ENCODE measurements at regions not wholly inside any gene's neighbourhood (a gene's known extent, or its start where the extent isn't known, plus 50 kb on each side); places are given as distances from the start of the nearest gene placed in this dataset.
"Not testable (repeated sequence)": the region's sequence is repeated elsewhere in the genome, so short reads cannot be mapped to it uniquely, and the experiment has no call there.

- Histone ChIP-seq H3K27me3 (replicated peaks; ENCODE audit: insufficient read depth) (no peaks in the 10 kb centered on the region), H3K36me3 (no peaks in the 10 kb centered on the region), H3K4me3 (no peak overlapping the region), H3K4me1 (ENCODE audit: control insufficient read depth in 1 of 2, low read depth in 2 of 2) (no peaks in the 10 kb centered on the region), H3K27ac (no peak overlapping the region), H3K9me3 (no peaks in the 10 kb centered on the region)
- no peak for DNase-seq (ENCODE audit: low spot score)
- TF ChIP-seq CTCF (IDR thresholded peaks at IDR 0.05) = no peak
- no peak for ATAC-seq (ENCODE audit: insufficient number of reproducible peaks, low FRiP score, low read depth)
Observed at GRCh38 chr3:6315906-6316305, 545.0 kb upstream of the GRM7 start.

GRCh38 chr3:6321999-6322398 is 538.9 kb upstream of the GRM7 start:
- Histone ChIP-seq H3K27ac (no peak overlapping the region), H3K36me3 (no peaks in the 10 kb centered on the region), H3K4me3 (no peak overlapping the region), H3K9me3 (no peaks in the 10 kb centered on the region), H3K27me3 (replicated peaks; ENCODE audit: insufficient read depth) (no peaks in the 10 kb centered on the region), H3K4me1 (ENCODE audit: control insufficient read depth in 1 of 2, low read depth in 2 of 2) (no peaks in the 10 kb centered on the region)
- no peak for ATAC-seq (ENCODE audit: insufficient number of reproducible peaks, low FRiP score, low read depth)
- no peak for TF ChIP-seq CTCF (IDR thresholded peaks at IDR 0.05)
- DNase-seq (ENCODE audit: low spot score) = no peak

- H3K4me3 ChIP-seq = no peak overlapping the region
- no peak for DNase-seq (ENCODE audit: low spot score)
- no peaks in the 10 kb centered on the region for H3K27me3 ChIP-seq (replicated peaks; ENCODE audit: insufficient read depth)
- H3K4me1 ChIP-seq (ENCODE audit: control insufficient read depth in 1 of 2, low read depth in 2 of 2) = no peaks in the 10 kb centered on the region
- TF ChIP-seq CTCF (IDR thresholded peaks at IDR 0.05) = no peak
- no peak for ATAC-seq (ENCODE audit: insufficient number of reproducible peaks, low FRiP score, low read depth)
- no peak overlapping the region for H3K27ac ChIP-seq
- peaks cover 3% of the 10 kb centered on the region for H3K9me3 ChIP-seq
- no peaks in the 10 kb centered on the region for H3K36me3 ChIP-seq
Observed at GRCh38 chr3:6326771-6327170, 534.1 kb upstream of the GRM7 start.

GRCh38 chr3:6340980-6341325 is 520.0 kb upstream of the GRM7 start:
- not testable (repeated sequence) for H3K27ac ChIP-seq; H3K36me3 ChIP-seq; H3K27me3 ChIP-seq (replicated peaks; ENCODE audit: insufficient read depth); H3K4me3 ChIP-seq; H3K4me1 ChIP-seq (ENCODE audit: control insufficient read depth in 1 of 2, low read depth in 2 of 2); H3K9me3 ChIP-seq; ATAC-seq (ENCODE audit: insufficient number of reproducible peaks, low FRiP score, low read depth); DNase-seq (ENCODE audit: low spot score)

- H3K36me3 ChIP-seq = no peaks in the 10 kb centered on the region
- H3K4me3 ChIP-seq = no peak overlapping the region
- no peaks in the 10 kb centered on the region for H3K9me3 ChIP-seq
- no peak for TF ChIP-seq CTCF (IDR thresholded peaks at IDR 0.05)
- no peaks in the 10 kb centered on the region for H3K4me1 ChIP-seq (ENCODE audit: control insufficient read depth in 1 of 2, low read depth in 2 of 2)
- no peaks in the 10 kb centered on the region for H3K27me3 ChIP-seq (replicated peaks; ENCODE audit: insufficient read depth)
- ATAC-seq (ENCODE audit: insufficient number of reproducible peaks, low FRiP score, low read depth) (no peak), DNase-seq (ENCODE audit: low spot score) (no peak)
- no peak overlapping the region for H3K27ac ChIP-seq
Observed at GRCh38 chr3:6351752-6352151, 509.2 kb upstream of the GRM7 start.

GRCh38 chr3:6354653-6355052 is 506.3 kb upstream of the GRM7 start:
- no peaks in the 10 kb centered on the region for H3K27me3 ChIP-seq (replicated peaks; ENCODE audit: insufficient read depth)
- H3K27ac ChIP-seq = no peak overlapping the region
- no peaks in the 10 kb centered on the region for H3K36me3 ChIP-seq
- no peak overlapping the region for H3K4me3 ChIP-seq
- ATAC-seq (ENCODE audit: insufficient number of reproducible peaks, low FRiP score, low read depth) (no peak), DNase-seq (ENCODE audit: low spot score) (no peak)
- H3K9me3 ChIP-seq = no peaks in the 10 kb centered on the region
- no peaks in the 10 kb centered on the region for H3K4me1 ChIP-seq (ENCODE audit: control insufficient read depth in 1 of 2, low read depth in 2 of 2)
- no peak for TF ChIP-seq CTCF (IDR thresholded peaks at IDR 0.05)
